ENCODE measurements at regions not wholly inside any gene's neighbourhood (a gene's known extent, or its start where the extent isn't known, plus 50 kb on each side); places are given as distances from the start of the nearest gene placed in this dataset.

- Histone ChIP-seq H3K27me3 (ENCODE audit: control insufficient read depth, insufficient read depth, low read length) (no peaks in the 10 kb centered on the region), H3K4me1 (ENCODE audit: control insufficient read depth, insufficient read depth, low read length) (no peaks in the 10 kb centered on the region), H3K4me3 (ENCODE audit: low read depth in 2 of 2, low read length in 2 of 2) (no peak overlapping the region), H3K36me3 (ENCODE audit: control insufficient read depth, insufficient read depth, low read length) (no peaks in the 10 kb centered on the region), H3K9me3 (ENCODE audit: control insufficient read depth, insufficient read depth, low read depth, low read length) (no peaks in the 10 kb centered on the region), H3K27ac (ENCODE audit: low read length) (no peak overlapping the region)
- no TSS peak for BruUV-seq (replicated peaks)
- ATAC-seq: no peak
- in situ Hi-C loops (cut with HindIII; ENCODE audit: low pct_unique_long_range_greater_than_20kb, low sequenced_read_pairs) (no loop called here), intact Hi-C loops (cut with micrococcal nuclease; ENCODE audit: unreplicated experiment) (no loop called here)
- ChIA-PET POLR2A (no interaction called here), CTCF (no interaction called here)
- no peak for DNase-seq (ENCODE audit: low read depth, low spot score)
- TF ChIP-seq SIN3A (IDR thresholded peaks at IDR 0.05; ENCODE audit: borderline replicate concordance, insufficient read depth, low read depth, low read length) (no peak), POLR2AphosphoS5 (IDR thresholded peaks at IDR 0.05; ENCODE audit: low read depth, low read length) (no peak), TCF7L2 (IDR thresholded peaks at IDR 0.05; ENCODE audit: low read depth, low read length) (no peak), CTCF (IDR thresholded peaks at IDR 0.05) (no peak), REST (IDR thresholded peaks at IDR 0.05; ENCODE audit: insufficient read depth in 1 of 2, low read depth in 2 of 2, low read length in 1 of 2) (no peak)
These were observed 277.9 kb upstream of the MSX2 start for GRCh38 chr5:174446446-174446845.

- Histone ChIP-seq H3K9me3 (ENCODE audit: control insufficient read depth, insufficient read depth, low read depth, low read length) (no peaks in the 10 kb centered on the region), H3K27ac (ENCODE audit: low read length) (no peak overlapping the region), H3K4me3 (ENCODE audit: low read depth in 2 of 2, low read length in 2 of 2) (no peak overlapping the region), H3K36me3 (ENCODE audit: control insufficient read depth, insufficient read depth, low read length) (no peaks in the 10 kb centered on the region), H3K27me3 (ENCODE audit: control insufficient read depth, insufficient read depth, low read length) (no peaks in the 10 kb centered on the region), H3K4me1 (ENCODE audit: control insufficient read depth, insufficient read depth, low read length) (no peaks in the 10 kb centered on the region)
- ChIA-PET POLR2A (no interaction called here), CTCF (no interaction called here)
- ATAC-seq (no peak), DNase-seq (ENCODE audit: low read depth, low spot score) (no peak)
- intact Hi-C loops (cut with micrococcal nuclease; ENCODE audit: unreplicated experiment) (no loop called here), in situ Hi-C loops (cut with HindIII; ENCODE audit: low pct_unique_long_range_greater_than_20kb, low sequenced_read_pairs) (no loop called here)
- no TSS peak for BruUV-seq (replicated peaks)
- TF ChIP-seq POLR2AphosphoS5 (IDR thresholded peaks at IDR 0.05; ENCODE audit: low read depth, low read length) (no peak), TCF7L2 (IDR thresholded peaks at IDR 0.05; ENCODE audit: low read depth, low read length) (no peak), REST (IDR thresholded peaks at IDR 0.05; ENCODE audit: insufficient read depth in 1 of 2, low read depth in 2 of 2, low read length in 1 of 2) (no peak), CTCF (IDR thresholded peaks at IDR 0.05) (no peak), SIN3A (IDR thresholded peaks at IDR 0.05; ENCODE audit: borderline replicate concordance, insufficient read depth, low read depth, low read length) (no peak)
These were observed 277.4 kb upstream of the MSX2 start for GRCh38 chr5:174446988-174447387.

Measured in Panc1 (cell line).